ENCODE measurements at regions not wholly inside any gene's neighbourhood (a gene's known extent, or its start where the extent isn't known, plus 50 kb on each side); places are given as distances from the start of the nearest gene placed in this dataset.

GRCh38 chr9:69955536-69956355 lies 87.9 kb upstream of the MAMDC2 start:
- no peak for TF ChIP-seq CTCF (IDR thresholded peaks at IDR 0.05; ENCODE audit: extremely low read depth, missing control alignments)
- DNase-seq (ENCODE audit: low spot score) = no peak

- no peak for DNase-seq (ENCODE audit: low spot score)
- TF ChIP-seq CTCF (IDR thresholded peaks at IDR 0.05; ENCODE audit: extremely low read depth, missing control alignments) = no peak
These were observed 81.8 kb upstream of the MAMDC2 start for GRCh38 chr9:69961843-69962242.

GRCh38 chr9:69963803-69964202 lies 79.8 kb upstream of the MAMDC2 start:
- no peak for TF ChIP-seq CTCF (IDR thresholded peaks at IDR 0.05; ENCODE audit: extremely low read depth, missing control alignments)
- no peak for DNase-seq (ENCODE audit: low spot score)

- no peak for DNase-seq (ENCODE audit: low spot score)
These were observed 79.2 kb upstream of the MAMDC2 start for GRCh38 chr9:69964446-69964845.

GRCh38 chr9:69965416-69966145 lies 78.1 kb upstream of the MAMDC2 start:
- no peak for TF ChIP-seq CTCF (IDR thresholded peaks at IDR 0.05; ENCODE audit: extremely low read depth, missing control alignments)
- no peak for DNase-seq (ENCODE audit: low spot score)

More at GRCh38 chr9:69964446-69964845, 79.2 kb upstream of the MAMDC2 start:
- no peak for TF ChIP-seq CTCF (IDR thresholded peaks at IDR 0.05; ENCODE audit: extremely low read depth, missing control alignments)

GRCh38 chr9:69967344-69967743 lies 76.3 kb upstream of the MAMDC2 start:
- no peak for DNase-seq (ENCODE audit: low spot score)
- TF ChIP-seq CTCF (IDR thresholded peaks at IDR 0.05; ENCODE audit: extremely low read depth, missing control alignments) = no peak

- no peak for DNase-seq (ENCODE audit: low spot score)
- TF ChIP-seq CTCF (IDR thresholded peaks at IDR 0.05; ENCODE audit: extremely low read depth, missing control alignments) = no peak
These were observed 73.6 kb upstream of the MAMDC2 start for GRCh38 chr9:69970001-69970533.
